ENCODE measurements at regions not wholly inside any gene's neighbourhood (a gene's known extent, or its start where the extent isn't known, plus 50 kb on each side); places are given as distances from the start of the nearest gene placed in this dataset.

DNA sequence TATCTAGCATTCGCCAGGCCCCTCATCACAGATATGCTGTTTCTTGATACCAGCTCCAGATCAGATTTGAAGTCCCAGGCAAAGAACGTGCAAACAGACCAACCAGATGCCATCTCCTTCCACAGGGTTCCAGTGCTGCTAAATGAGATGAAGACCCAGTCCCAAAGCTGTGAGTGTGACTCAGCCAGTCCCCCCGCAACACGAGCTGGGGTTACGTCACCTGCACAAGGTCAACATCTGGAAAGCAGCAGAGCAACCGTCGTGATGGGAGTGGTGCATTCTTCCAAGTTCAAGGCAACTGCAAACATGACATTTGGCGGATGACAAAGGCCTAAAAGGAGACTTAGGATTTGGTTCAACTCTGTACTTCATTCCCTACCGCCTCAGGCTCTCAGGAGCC is 69.6 kb upstream of the TIAM1 start:
- ATAC-seq: peak in 1 of 4 donors; percentile 23
- no peak for DNase-seq
- WGBS, 4 donors: 77 to 84% (median 81%) methylated on average over 7 to 9 of the region's 9 CpGs
- no peak for TF ChIP-seq POLR2A (IDR thresholded peaks at IDR 0.05)
- TF ChIP-seq, protein P1, sequence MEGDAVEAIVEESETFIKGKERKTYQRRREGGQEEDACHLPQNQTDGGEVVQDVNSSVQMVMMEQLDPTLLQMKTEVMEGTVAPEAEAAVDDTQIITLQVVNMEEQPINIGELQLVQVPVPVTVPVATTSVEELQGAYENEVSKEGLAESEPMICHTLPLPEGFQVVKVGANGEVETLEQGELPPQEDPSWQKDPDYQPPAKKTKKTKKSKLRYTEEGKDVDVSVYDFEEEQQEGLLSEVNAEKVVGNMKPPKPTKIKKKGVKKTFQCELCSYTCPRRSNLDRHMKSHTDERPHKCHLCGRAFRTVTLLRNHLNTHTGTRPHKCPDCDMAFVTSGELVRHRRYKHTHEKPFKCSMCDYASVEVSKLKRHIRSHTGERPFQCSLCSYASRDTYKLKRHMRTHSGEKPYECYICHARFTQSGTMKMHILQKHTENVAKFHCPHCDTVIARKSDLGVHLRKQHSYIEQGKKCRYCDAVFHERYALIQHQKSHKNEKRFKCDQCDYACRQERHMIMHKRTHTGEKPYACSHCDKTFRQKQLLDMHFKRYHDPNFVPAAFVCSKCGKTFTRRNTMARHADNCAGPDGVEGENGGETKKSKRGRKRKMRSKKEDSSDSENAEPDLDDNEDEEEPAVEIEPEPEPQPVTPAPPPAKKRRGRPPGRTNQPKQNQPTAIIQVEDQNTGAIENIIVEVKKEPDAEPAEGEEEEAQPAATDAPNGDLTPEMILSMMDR (IDR thresholded peaks at IDR 0.05): no peak
- Histone ChIP-seq H3K27ac (no peak overlapping the region), H3K36me3 (no peaks in the 10 kb centered on the region), H3K4me1 (peaks cover 0 to 7% (median 0%) of the 10 kb centered on the region in 12 donors), H3K4me3 (no peak overlapping the region), H3K9me3 (no peaks in the 10 kb centered on the region), H3K27me3 (no peaks in the 10 kb centered on the region)
- intact Hi-C loops (cut with DNase I): no loop called here

- no peaks in the 10 kb centered on the region for H3K9me3 ChIP-seq
- intact Hi-C loops (cut with DNase I): no loop called here
- WGBS, 4 donors: 55 to 61% (median 58%) methylated on average over 7 of the region's 7 CpGs
- ATAC-seq: no peak
- peaks cover 0 to 16% (median 0%) of the 10 kb centered on the region in 12 donors for H3K4me1 ChIP-seq
- H3K4me3 ChIP-seq: no peak overlapping the region
- TF ChIP-seq POLR2A (IDR thresholded peaks at IDR 0.05): no peak
- TF ChIP-seq, protein P1 (IDR thresholded peaks at IDR 0.05): no peak
- no peaks in the 10 kb centered on the region for H3K36me3 ChIP-seq
- H3K27me3 ChIP-seq: no peaks in the 10 kb centered on the region
- no peak overlapping the region for H3K27ac ChIP-seq
- no peak for DNase-seq
These were observed 66.6 kb upstream of the TIAM1 start for GRCh38 chr21:31410499-31411131.

GRCh38 chr21:31409831-31410487 is 65.9 kb upstream of the TIAM1 start:
- H3K27me3 ChIP-seq: no peaks in the 10 kb centered on the region
- intact Hi-C loops (cut with DNase I): loop anchor here in 1 of 10 donors (10.0 kb wide), 1 partner anchor 55 kb away; no protein-coding TSS in a partner anchor
- H3K4me1 ChIP-seq: peaks cover 0 to 16% (median 0%) of the 10 kb centered on the region in 12 donors
- TF ChIP-seq, protein P1 (IDR thresholded peaks at IDR 0.05): no peak
- no peak for TF ChIP-seq POLR2A (IDR thresholded peaks at IDR 0.05)
- WGBS, 4 donors: 71 to 79% (median 75%) methylated on average over 9 of the region's 9 CpGs
- H3K4me3 ChIP-seq: no peak overlapping the region
- DNase-seq (no peak), ATAC-seq (peak; percentile 45 to 69 (median 52))
- H3K9me3 ChIP-seq: no peaks in the 10 kb centered on the region
- peak overlapping the region in 6 of 12 donors; percentile 14 to 57 (median 33) for H3K27ac ChIP-seq
- no peaks in the 10 kb centered on the region for H3K36me3 ChIP-seq

DNA sequence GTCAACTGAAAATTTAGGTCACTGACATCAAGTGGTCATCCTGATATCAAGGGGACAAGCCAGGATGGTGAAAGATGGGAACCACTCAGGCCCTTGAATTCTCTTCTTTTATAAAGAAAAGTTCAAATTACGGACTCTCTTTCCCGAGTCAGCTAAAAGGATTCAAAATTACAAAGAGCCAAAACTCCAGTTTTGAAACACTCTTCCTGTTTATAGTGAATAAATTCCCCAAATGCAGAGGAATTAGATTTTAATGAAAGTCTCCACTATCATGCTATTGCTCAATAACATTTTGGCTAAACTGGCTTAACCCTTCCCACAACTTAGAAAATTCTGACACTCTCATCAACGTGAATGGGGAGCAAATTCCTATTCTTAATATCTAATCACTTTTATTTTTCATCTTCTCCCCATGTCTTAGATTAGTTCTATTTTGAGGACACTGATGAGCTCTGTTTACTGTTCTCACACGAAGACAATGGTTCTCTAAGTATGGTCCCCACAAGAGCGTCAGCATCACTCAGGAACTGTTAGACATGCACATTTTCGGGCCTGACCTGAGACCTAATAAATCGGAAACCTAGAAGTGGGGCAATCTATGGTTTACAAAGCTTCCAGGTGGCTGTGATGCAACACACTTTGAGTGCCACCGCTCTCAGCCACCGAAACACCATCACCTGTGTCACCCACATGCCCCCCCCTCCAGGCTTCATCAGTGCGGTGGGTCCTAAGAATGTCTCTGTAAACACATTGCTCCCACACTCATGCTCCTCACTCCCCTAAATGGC is 64.4 kb upstream of the TIAM1 start:
- Histone ChIP-seq H3K27me3 (no peaks in the 10 kb centered on the region), H3K4me1 (peaks cover 0 to 16% (median 0%) of the 10 kb centered on the region in 12 donors), H3K27ac (peak overlapping the region in 10 of 12 donors; percentile 16 to 57 (median 42)), H3K4me3 (no peak overlapping the region), H3K36me3 (no peaks in the 10 kb centered on the region), H3K9me3 (no peaks in the 10 kb centered on the region)
- ATAC-seq: peak in 2 of 4 donors; percentile 29 to 51
- 73 to 78% (median 75%) methylated on average over 10 of the region's 10 CpGs for WGBS, 4 donors
- intact Hi-C loops (cut with DNase I): loop anchor here in 1 of 10 donors (10.0 kb wide), 1 partner anchor 56 kb away; no protein-coding TSS in a partner anchor
- no peak for DNase-seq
- TF ChIP-seq POLR2A (IDR thresholded peaks at IDR 0.05): no peak
- TF ChIP-seq, protein P1 (IDR thresholded peaks at IDR 0.05): no peak
